Stomach (tissue), 4 donors: ENCODE measurements at regions not wholly inside any gene's neighbourhood (a gene's known extent, or its start where the extent isn't known, plus 50 kb on each side); places are given as distances from the start of the nearest gene placed in this dataset.

Source experiments
- CTCF ChIP-seq, 7 experiments: fragments of 450-650 bp in 4 of 7; fragments of 200-600 bp in 3 of 7; sonication (generic) in 3 of 7; IDR thresholded peaks; one replicate each; pipeline ENCODE4 v1.5.1; 2016 to 2019; ENCODE audit warnings: antibody characterized with exemption in 7 of 7, control low read depth in 2 of 7, mild to moderate bottlenecking in 1 of 7
- EP300 ChIP-seq: sonication (generic); formaldehyde crosslinking; IDR thresholded peaks from one replicate; pipeline ENCODE4 v1.6.1; 2017; ENCODE audit warnings: antibody characterized with exemption
- POLR2A ChIP-seq, 4 donors: fragments of 450-650 bp; IDR thresholded peaks; one replicate each; pipeline ENCODE4 v1.6.1; 2016; ENCODE audit warnings: antibody characterized with exemption in 4 of 4, control low read depth in 2 of 4, mild to moderate bottlenecking in 1 of 4, moderate library complexity in 1 of 4
- POLR2AphosphoS5 ChIP-seq, 3 donors: sonication (generic); formaldehyde crosslinking; IDR thresholded peaks; one replicate each; pipeline ENCODE4 v1.6.1; 2016; ENCODE audit warnings: antibody characterized with exemption in 3 of 3

GRCh38 chr11:109088086-109088485 lies 333.9 kb upstream of the C11orf87 start:
- TF ChIP-seq POLR2AphosphoS5 (IDR thresholded peaks at IDR 0.05): no peak
- no peak for TF ChIP-seq POLR2A (IDR thresholded peaks at IDR 0.05)
- no peak for TF ChIP-seq CTCF (IDR thresholded peaks at IDR 0.05)
- TF ChIP-seq EP300: no peak
